ENCODE measurements at regions not wholly inside any gene's neighbourhood (a gene's known extent, or its start where the extent isn't known, plus 50 kb on each side); places are given as distances from the start of the nearest gene placed in this dataset.
"Not testable (repeated sequence)": the region's sequence is repeated elsewhere in the genome, so short reads cannot be mapped to it uniquely, and the experiment has no call there.

GRCh38 chr2:134027980-134028379 lies 225.9 kb upstream of the MGAT5 start:
- Histone ChIP-seq H3K27ac (no peak overlapping the region), H3K27me3 (no peaks in the 10 kb centered on the region), H3K36me3 (no peaks in the 10 kb centered on the region), H3K9me3 (no peaks in the 10 kb centered on the region), H3K4me3 (peak overlapping the region; percentile 13 to 58), H3K4me1 (no peaks in the 10 kb centered on the region)
- no peak for DNase-seq (ENCODE audit: low spot score in 2 of 2)
- intact Hi-C loops (cut with DNase I), result no loop called here
- no peak for TF ChIP-seq CTCF (IDR thresholded peaks at IDR 0.05)

- intact Hi-C loops (cut with DNase I), result no loop called here
Observed at GRCh38 chr2:134029418-134029817, 224.5 kb upstream of the MGAT5 start.

GRCh38 chr2:134031539-134031938 lies 222.3 kb upstream of the MGAT5 start:
- H3K4me3 ChIP-seq, result no peak overlapping the region
- no peaks in the 10 kb centered on the region for H3K9me3 ChIP-seq
- DNase-seq (ENCODE audit: low spot score in 2 of 2), result no peak
- TF ChIP-seq CTCF (IDR thresholded peaks at IDR 0.05), result no peak
- intact Hi-C loops (cut with DNase I), result no loop called here
- H3K4me1 ChIP-seq, result no peaks in the 10 kb centered on the region
- H3K27ac ChIP-seq, result no peak overlapping the region
- H3K36me3 ChIP-seq, result no peaks in the 10 kb centered on the region
- no peaks in the 10 kb centered on the region for H3K27me3 ChIP-seq

More at GRCh38 chr2:134029418-134029817, 224.5 kb upstream of the MGAT5 start:
- H3K27ac ChIP-seq, result no peak overlapping the region
- DNase-seq (ENCODE audit: low spot score in 2 of 2), result no peak
- no peaks in the 10 kb centered on the region for H3K4me1 ChIP-seq
- no peak for TF ChIP-seq CTCF (IDR thresholded peaks at IDR 0.05)
- H3K36me3 ChIP-seq, result no peaks in the 10 kb centered on the region
- no peak overlapping the region for H3K4me3 ChIP-seq
- H3K9me3 ChIP-seq, result no peaks in the 10 kb centered on the region
- no peaks in the 10 kb centered on the region for H3K27me3 ChIP-seq

GRCh38 chr2:134035605-134036370 lies 218.1 kb upstream of the MGAT5 start:
- DNase-seq (ENCODE audit: low spot score in 2 of 2), result no peak
- TF ChIP-seq CTCF (IDR thresholded peaks at IDR 0.05), result no peak
- intact Hi-C loops (cut with DNase I), result no loop called here

GRCh38 chr2:134039912-134040581 lies 213.8 kb upstream of the MGAT5 start:
- TF ChIP-seq CTCF (IDR thresholded peaks at IDR 0.05), result no peak
- Histone ChIP-seq H3K4me1 (no peaks in the 10 kb centered on the region), H3K27me3 (no peaks in the 10 kb centered on the region), H3K9me3 (no peaks in the 10 kb centered on the region), H3K36me3 (no peaks in the 10 kb centered on the region), H3K4me3 (no peak overlapping the region), H3K27ac (no peak overlapping the region)
- intact Hi-C loops (cut with DNase I), result no loop called here
- DNase-seq (ENCODE audit: low spot score in 2 of 2), result no peak

More at GRCh38 chr2:134035605-134036370, 218.1 kb upstream of the MGAT5 start:
- H3K4me1 ChIP-seq, result no peaks in the 10 kb centered on the region
- no peaks in the 10 kb centered on the region for H3K9me3 ChIP-seq
- no peaks in the 10 kb centered on the region for H3K27me3 ChIP-seq
- no peaks in the 10 kb centered on the region for H3K36me3 ChIP-seq
- no peak overlapping the region for H3K27ac ChIP-seq
- H3K4me3 ChIP-seq, result no peak overlapping the region

- DNase-seq (ENCODE audit: low spot score in 2 of 2); intact Hi-C loops (cut with DNase I); H3K9me3 ChIP-seq; H3K4me3 ChIP-seq; H3K36me3 ChIP-seq; H3K4me1 ChIP-seq; H3K27me3 ChIP-seq; H3K27ac ChIP-seq: not testable (repeated sequence)
Observed at GRCh38 chr2:134040626-134041172, 213.2 kb upstream of the MGAT5 start.
